ENCODE measurements at regions not wholly inside any gene's neighbourhood (a gene's known extent, or its start where the extent isn't known, plus 50 kb on each side); places are given as distances from the start of the nearest gene placed in this dataset.

- DNase-seq = no peak
Observed at GRCh38 chr9:79301551-79302391, 270.0 kb upstream of the TLE4 start.

DNA sequence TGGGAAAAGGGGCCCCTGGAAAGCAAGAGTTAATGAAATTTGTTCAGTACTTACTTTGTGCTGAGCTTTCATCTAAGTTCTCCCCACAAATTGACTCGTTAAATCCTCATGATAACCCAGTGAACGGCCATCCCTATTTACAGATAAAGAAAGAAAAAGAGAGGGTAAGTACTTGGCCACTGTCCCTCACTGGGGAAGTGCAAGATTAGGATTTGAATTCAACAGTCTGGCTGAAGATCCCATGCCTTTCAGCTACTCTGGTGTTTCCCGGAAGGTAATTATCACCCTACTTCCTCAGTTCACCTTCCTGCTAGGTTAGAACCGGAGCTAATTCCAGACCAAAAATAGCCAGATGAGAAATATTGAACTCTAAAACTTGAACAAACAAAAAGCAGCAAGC is 269.2 kb upstream of the TLE4 start:
- DNase-seq = no peak

DNA sequence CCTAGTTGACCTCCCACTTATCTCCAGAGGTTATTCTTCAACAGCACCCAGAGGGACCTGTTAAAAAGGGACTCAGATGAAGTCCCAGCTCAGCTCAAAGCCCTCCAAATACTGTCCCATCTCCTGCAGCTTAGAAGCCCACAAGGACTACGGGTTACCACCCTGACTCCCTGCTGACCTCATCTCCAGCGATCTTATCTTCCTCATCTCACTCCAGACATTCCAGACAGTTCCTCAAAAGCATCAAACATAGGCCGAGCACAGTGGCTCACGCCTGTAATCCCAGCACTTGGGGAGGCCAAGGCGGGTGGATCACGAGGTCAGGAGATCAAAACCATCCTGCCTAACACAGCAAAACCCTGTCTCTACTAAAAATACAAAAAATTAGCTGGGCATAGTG is 263.8 kb upstream of the TLE4 start:
- DNase-seq = no peak

- DNase-seq = no peak
Observed at GRCh38 chr9:79312686-79313421, 258.9 kb upstream of the TLE4 start.

- peak; percentile 90 for DNase-seq
Observed at GRCh38 chr9:79325501-79325900, 246.3 kb upstream of the TLE4 start.

DNA sequence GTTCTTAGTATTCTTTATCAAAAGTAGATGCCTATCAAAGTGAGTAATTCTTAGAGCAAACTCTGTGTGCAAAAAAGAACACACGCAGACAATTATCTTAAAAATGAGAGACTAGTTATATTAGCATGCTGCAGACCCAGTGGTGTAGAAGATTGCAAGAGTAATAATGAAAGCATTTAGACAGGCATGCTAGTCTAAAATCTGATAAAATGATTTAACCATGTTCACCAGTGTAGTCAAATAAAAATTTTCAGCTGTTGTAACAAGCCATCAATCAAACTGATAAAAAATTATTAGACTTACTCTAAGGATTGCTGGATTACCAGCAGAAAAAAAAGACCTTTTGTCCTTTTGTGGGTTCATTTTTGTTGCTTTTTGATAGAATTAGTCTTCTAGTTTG is 241.9 kb upstream of the TLE4 start:
- DNase-seq = no peak

GRCh38 chr9:79334001-79334400 is 237.8 kb upstream of the TLE4 start:
- DNase-seq = no peak

DNA sequence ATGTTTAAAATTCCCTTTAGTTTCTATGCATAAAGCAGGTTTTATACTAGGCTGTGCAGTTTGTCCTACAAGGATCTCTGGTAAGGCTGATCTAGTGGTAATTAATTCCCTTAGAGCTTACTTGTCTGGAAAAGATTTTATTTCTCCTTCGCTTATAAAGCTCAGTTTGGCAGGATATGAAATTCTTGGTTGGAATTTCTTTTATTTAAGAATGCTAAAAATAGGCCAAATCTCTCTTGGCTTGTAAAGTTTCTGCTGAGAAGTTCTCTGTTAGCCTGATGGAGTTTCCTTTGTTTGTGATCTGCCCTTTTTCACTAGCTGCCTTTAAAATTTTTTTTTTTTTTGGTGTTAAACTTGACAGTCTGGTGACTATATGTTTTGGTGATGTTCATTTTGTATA is 237.1 kb upstream of the TLE4 start:
- no peak for DNase-seq

- no peak for DNase-seq
Observed at GRCh38 chr9:79335987-79336386, 235.8 kb upstream of the TLE4 start.

DNA sequence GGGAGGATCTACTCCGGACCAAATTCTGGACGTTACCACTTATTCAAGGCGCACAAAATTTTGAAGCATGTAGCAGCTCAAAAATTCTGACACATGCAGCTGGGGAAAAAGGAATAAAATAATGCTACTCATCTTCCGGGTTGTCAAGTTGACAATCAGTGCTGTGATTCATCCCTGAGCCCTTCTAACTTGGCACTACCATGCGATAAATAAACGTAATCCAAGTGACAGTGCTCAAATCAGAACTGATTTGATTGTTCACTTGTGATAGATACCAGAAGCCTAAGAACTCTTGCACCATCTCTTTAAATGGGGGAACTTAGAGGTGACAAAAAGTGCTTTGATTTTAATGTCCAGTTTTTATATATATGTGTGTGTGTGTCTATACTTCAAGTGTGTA is 230.2 kb upstream of the TLE4 start:
- no peak for DNase-seq

- DNase-seq = no peak
Observed at GRCh38 chr9:79346350-79347020, 225.3 kb upstream of the TLE4 start.

GRCh38 chr9:79352322-79352721 is 219.4 kb upstream of the TLE4 start:
- no peak for DNase-seq

GRCh38 chr9:79353856-79354520 is 217.8 kb upstream of the TLE4 start:
- DNase-seq = peak; percentile 68

GRCh38 chr9:79357194-79357593 is 214.6 kb upstream of the TLE4 start:
- no peak for DNase-seq

DNA sequence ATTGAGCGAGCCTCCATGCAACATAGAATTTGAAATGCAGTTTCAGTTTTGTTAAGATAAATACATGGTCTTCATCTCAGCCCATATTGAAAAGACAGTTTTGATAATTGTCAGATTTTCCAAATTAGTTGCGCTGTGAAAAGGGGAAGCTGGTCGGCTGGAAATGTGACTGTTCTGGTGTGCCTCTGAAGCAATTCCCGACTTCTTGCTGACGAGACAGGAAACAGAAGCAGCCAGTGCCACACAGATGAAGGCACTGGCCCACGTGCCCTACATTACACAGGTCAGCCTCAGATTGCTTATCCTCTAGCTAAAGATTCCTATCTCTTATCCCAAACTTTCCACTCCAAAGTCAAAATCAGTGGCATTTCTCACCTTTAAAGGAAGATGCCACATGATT is 214.1 kb upstream of the TLE4 start:
- no peak for DNase-seq

DNA sequence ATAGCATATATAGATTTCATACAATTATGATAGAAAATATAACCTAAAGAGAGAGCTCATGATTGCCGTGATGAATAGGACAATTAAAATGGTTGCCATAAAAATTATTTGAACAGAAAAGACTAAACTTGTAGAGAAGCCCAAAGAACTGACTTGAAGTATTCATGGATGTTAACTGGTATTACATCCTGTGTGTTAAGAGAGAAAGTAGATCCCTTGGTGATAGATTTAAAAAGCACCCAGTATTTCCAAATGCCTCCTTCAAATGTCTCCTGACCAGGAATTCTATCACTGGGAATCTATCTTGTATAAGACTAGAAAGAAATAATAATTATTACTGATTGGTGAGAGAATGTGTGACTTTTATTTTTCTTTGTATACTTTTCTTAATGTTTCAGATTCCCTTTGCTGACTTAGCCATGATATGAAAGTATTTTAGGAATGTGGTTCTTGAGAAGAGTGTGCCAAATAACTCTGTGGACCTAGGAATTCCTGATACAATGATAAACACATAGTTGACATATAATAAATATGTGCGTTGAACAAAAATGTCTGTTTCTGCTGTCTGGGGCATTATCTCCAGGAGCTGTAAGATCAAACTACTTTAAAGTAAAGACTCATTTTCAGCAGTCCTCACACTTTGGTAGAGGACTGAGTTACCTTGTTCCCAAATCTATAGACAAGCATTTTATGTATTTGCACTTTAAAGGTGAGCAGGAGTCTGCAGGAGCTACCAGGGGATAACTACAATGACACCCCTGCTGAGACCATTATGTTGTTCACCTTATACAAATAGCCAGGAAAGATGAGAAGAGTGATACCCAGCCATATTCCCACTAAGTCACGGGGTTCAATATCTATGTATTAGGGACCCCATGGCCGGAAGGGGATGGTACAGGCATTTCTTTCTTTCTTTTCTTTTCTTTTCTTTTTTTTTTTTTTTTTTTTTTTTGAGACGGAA is 211.1 kb upstream of the TLE4 start:
- DNase-seq = peak; percentile 42

DNA sequence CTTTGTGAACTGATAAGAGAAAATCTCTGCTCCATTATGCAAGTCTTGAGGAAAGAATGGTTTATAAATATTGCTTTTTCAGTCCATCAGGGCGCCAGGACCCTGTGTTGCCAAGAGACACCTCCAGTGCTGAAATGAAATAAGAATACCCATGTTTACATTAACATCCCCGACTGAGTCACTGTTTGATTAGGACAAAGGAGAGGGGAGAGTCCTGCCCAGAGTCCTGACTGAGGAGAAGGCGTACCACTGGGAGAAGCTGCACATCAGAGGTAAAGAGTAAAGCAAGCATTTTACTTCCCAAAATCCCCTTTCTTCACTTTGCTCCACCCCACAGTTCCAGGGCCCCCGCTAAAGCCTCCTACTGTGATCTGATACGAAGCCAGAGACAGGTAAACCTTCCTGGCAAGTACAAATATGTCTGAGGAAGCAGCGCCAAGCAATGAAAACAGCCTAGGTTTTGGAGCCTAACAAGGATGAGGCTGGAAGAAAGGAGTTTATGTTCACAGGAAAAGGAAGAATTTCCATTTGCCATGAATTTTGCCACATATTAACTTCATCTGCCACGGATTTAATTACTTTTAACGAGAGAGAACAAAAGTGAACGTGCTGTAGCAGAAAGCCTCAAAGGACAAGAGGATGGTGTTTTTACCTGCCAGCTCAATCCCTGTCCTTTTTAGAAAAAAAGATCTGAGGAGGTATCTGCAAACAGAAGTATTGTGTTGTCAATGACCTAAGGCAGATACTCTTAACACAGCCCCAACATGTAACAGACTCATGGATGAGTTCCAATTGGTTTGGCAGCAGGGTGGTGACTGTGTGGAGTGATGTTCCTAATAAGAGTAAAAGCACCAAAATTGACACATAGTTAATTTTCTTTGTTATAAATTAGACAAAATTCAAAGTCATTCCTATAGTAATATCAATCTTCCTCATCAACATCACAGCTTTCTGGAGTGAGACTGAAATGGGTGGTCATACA is 209.4 kb upstream of the TLE4 start:
- no peak for DNase-seq

DNA sequence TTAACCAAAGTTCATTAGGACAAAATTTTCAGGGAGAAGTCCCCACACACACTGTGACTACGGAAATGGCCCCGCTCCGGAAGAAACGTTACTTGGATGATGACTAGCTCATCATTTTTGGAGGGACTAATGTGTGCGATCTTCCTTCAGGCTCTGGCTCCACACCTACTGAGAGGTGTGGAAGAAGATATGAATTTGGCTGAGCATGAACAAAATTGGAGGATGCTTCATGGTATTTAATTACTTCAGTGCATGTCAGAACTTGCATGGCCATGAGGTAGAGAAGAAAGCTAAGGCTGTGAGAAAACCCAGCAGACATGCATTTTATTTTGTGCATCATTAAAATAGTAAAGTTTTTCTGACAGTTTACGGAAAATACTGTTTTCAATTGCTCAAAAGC is 202.1 kb upstream of the TLE4 start:
- no peak for DNase-seq

DNA sequence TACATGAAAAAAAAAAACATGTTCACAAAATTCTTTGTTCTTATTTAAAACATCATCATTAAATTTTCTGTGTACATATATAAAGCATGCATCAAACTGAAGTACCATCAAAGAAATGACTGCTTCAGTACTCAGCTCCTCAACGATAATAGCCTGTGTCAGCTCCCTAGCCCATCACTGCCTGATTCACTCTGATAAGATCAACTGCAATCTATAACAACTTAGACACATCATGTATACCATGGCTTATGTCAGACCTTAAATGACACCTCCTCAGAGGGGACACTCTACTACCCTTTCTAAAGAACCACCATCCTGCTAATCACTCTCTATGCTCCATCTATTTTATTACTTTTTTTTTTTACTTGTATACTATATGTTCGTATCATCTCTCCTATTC is 200.5 kb upstream of the TLE4 start:
- DNase-seq = no peak

DNA sequence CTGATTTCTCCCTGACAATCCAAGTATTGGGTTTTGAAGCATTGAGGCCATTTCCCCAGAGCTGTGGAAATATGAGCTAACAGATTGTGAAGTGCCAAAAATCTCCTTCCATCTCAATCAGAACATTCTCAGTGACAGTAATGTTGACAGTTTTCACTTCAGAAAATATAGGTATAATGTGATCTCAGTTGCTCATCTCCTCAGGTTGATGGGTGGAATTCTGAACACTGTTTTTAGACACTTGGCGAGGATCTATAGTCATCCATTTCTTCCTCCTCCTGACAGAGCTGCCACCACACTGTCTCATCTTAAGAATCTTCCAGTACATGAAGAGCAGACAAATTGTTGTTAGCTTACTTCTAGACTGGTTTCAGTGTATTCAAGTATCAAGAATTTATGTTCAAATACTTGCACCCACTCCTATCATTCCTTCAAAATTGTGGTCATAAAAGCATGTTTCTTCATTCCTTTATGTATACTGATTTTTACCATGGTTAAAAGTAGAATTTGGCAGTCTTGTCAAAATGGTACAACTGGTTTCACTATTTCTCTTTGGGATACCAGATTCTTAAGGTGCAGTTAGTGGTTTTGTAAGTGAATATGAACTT is 199.7 kb upstream of the TLE4 start:
- no peak for DNase-seq

Measured in kidney glomerular epithelial cell (primary cell).